ENCODE measurements at regions not wholly inside any gene's neighbourhood (a gene's known extent, or its start where the extent isn't known, plus 50 kb on each side); places are given as distances from the start of the nearest gene placed in this dataset.

DNA sequence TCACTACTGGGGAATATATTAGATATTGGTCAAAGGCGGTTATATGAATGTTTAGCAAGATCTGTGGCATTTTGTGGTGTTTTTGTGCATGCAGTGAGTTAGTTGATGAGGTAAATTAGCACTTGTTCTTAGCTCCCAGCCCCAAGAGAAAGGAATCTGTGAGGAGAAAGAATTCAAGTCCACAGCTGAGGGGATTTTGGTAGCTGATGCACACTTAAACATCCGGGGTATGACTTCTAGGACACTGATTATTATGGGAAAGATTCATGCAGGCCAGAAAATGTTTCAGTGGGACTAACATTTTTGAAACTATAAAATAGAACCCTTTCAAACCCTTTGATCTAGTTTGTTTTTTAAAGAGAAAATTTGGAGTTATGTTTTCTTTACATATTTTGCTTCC lies 118.2 kb upstream of the RPS23 start:
- ATAC-seq = no peak

More for the DNA sequence above, 118.2 kb upstream of the RPS23 start:
- in situ Hi-C loops (cut with MboI) = no loop called here
- H3K79me2 ChIP-seq (ENCODE audit: control insufficient read depth, insufficient read depth, low read length) = no peaks in the 10 kb centered on the region
- BruUV-seq (replicated peaks) = no TSS peak
- H3K4me3 ChIP-seq = no peak overlapping the region
- TF ChIP-seq MXD1 (CRISPR knock-in tag; IDR thresholded peaks at IDR 0.05; ENCODE audit: borderline replicate concordance, poor library complexity, severe bottlenecking) (no peak), STAT5B (CRISPR knock-in tag; IDR thresholded peaks at IDR 0.05) (no peak), HNRNPH1 (optimal IDR thresholded peaks at IDR 0.05; ENCODE audit: low read depth, low read length) (no peak), ZBTB7A (IDR thresholded peaks at IDR 0.05; ENCODE audit: borderline replicate concordance, control insufficient read depth, low read depth, low read length) (no peak), POLR2A (conservative IDR thresholded peaks at IDR 0.05) (no peak), MTF1 (CRISPR knock-in tag; IDR thresholded peaks at IDR 0.05; ENCODE audit: borderline replicate concordance) (no peak), SRSF9 (IDR thresholded peaks at IDR 0.05; ENCODE audit: borderline replicate concordance, low read depth, low read length) (no peak), MYC (IDR thresholded peaks at IDR 0.05; ENCODE audit: low read depth, low read length) (no peak), MYC (CRISPR knock-in tag; IDR thresholded peaks at IDR 0.05; ENCODE audit: borderline replicate concordance, low read depth) (no peak), GTF2A2 (tag; IDR thresholded peaks at IDR 0.05) (no peak), ARHGAP35 (IDR thresholded peaks at IDR 0.05; ENCODE audit: partially characterized antibody) (no peak), MCM5 (IDR thresholded peaks at IDR 0.05; ENCODE audit: low read depth) (no peak), STAT5A (IDR thresholded peaks at IDR 0.05; ENCODE audit: borderline replicate concordance, low read length) (no peak), ZNF311 (CRISPR knock-in tag; IDR thresholded peaks at IDR 0.05) (no peak), HNRNPK (IDR thresholded peaks at IDR 0.05; ENCODE audit: low read depth, low read length, poor library complexity, severe bottlenecking) (no peak), ZNF668 (CRISPR knock-in tag; IDR thresholded peaks at IDR 0.05) (no peak), ETV6 (IDR thresholded peaks at IDR 0.05; ENCODE audit: borderline replicate concordance in 1 of 2, low read depth in 2 of 2, low read length in 1 of 2) (no peak), ETV6 (CRISPR knock-in tag; IDR thresholded peaks at IDR 0.05; ENCODE audit: borderline replicate concordance) (no peak), TBL1XR1 (IDR thresholded peaks at IDR 0.05; ENCODE audit: low read length in 2 of 2) (no peak), TGIF2 (CRISPR knock-in tag; IDR thresholded peaks at IDR 0.05) (no peak), RFX5 (IDR thresholded peaks at IDR 0.05; ENCODE audit: low read depth, low read length) (no peak), YBX1 (IDR thresholded peaks at IDR 0.05) (no peak)
- H3K9me1 ChIP-seq (ENCODE audit: control insufficient read depth, insufficient read depth, low read length) = no peaks in the 10 kb centered on the region
- no peak overlapping the region for H3K9ac ChIP-seq (ENCODE audit: insufficient read depth in 1 of 2, low read depth in 2 of 2, low read length in 2 of 2)
- no peaks in the 10 kb centered on the region for H4K20me1 ChIP-seq (replicated peaks; ENCODE audit: control insufficient read depth, insufficient read depth, low read length)
- intact Hi-C loops (cut with micrococcal nuclease) = no loop called here
- DNase-seq (ENCODE audit: extremely low read depth in 1 of 4, low spot score in 3 of 4) (no peak), FAIRE-seq (no peak)
- 31% methylated on average over 2 of the region's 2 CpGs for WGBS (ENCODE audit: insufficient coverage, low coverage, missing lambda C conversion rate)
- ChIA-PET CTCF (ENCODE audit: low intra/inter-chr PET ratio) (no interaction called here), POLR2A (interaction anchor here (1.1 kb wide), 2 partner anchors 9 to 12 kb away, joined by 3 to 4 read pairs; no protein-coding TSS in a partner anchor)
- H3K27me3 ChIP-seq (ENCODE audit: control insufficient read depth in 2 of 2, insufficient read depth in 2 of 2, low read length in 2 of 2) = no peaks in the 10 kb centered on the region
- H3K4me2 ChIP-seq (ENCODE audit: insufficient read depth, low read length) = no peak overlapping the region
- H2AFZ ChIP-seq (ENCODE audit: low read depth, low read length) = peak overlapping the region; percentile 70; the same call in 1 of the 2 replicates
- H3K4me1 ChIP-seq (replicated peaks in 1 of 2; ENCODE audit: control insufficient read depth in 2 of 2, insufficient read depth in 2 of 2, low read length in 2 of 2) = peaks cover 2 to 14% of the 10 kb centered on the region in 2 experiments; a peak in 2 of 5 replicates
- no peaks in the 10 kb centered on the region for H3K9me3 ChIP-seq (replicated peaks; ENCODE audit: control insufficient read depth, insufficient read depth, low read depth, low read length)
- no peaks in the 10 kb centered on the region; the same call in 2 of the 3 replicates for H3K36me3 ChIP-seq (ENCODE audit: control insufficient read depth, insufficient read depth, low read length)
- no peak overlapping the region for H3K27ac ChIP-seq (ENCODE audit: extremely low read depth, low read depth, low read length)
